ENCODE measurements at regions not wholly inside any gene's neighbourhood (a gene's known extent, or its start where the extent isn't known, plus 50 kb on each side); places are given as distances from the start of the nearest gene placed in this dataset.

DNA sequence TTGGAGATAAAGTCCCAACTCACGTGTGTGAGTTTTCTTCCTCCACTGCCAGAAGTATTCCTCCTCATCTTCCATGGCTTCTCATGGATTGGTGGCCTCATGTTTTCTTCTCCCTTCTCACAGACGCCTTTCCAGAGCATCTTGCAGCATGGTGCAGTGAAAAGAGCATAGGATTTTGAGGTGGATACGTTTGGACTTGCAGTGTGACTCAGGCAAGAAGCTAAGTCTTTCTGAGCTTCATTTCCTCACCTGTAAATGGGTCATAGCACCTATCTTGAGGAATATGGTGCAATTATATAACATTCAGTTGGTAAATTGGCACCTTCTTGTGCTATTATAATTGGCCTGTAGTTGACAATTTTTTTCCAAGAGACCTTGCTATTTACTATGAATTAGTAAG, 247.6 kb downstream of the RDH14 start:
- TF ChIP-seq, protein P1, sequence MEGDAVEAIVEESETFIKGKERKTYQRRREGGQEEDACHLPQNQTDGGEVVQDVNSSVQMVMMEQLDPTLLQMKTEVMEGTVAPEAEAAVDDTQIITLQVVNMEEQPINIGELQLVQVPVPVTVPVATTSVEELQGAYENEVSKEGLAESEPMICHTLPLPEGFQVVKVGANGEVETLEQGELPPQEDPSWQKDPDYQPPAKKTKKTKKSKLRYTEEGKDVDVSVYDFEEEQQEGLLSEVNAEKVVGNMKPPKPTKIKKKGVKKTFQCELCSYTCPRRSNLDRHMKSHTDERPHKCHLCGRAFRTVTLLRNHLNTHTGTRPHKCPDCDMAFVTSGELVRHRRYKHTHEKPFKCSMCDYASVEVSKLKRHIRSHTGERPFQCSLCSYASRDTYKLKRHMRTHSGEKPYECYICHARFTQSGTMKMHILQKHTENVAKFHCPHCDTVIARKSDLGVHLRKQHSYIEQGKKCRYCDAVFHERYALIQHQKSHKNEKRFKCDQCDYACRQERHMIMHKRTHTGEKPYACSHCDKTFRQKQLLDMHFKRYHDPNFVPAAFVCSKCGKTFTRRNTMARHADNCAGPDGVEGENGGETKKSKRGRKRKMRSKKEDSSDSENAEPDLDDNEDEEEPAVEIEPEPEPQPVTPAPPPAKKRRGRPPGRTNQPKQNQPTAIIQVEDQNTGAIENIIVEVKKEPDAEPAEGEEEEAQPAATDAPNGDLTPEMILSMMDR (IDR thresholded peaks at IDR 0.05), result no peak
- TF ChIP-seq POLR2A (IDR thresholded peaks at IDR 0.05), result no peak
